ENCODE measurements at regions not wholly inside any gene's neighbourhood (a gene's known extent, or its start where the extent isn't known, plus 50 kb on each side); places are given as distances from the start of the nearest gene placed in this dataset.

DNA sequence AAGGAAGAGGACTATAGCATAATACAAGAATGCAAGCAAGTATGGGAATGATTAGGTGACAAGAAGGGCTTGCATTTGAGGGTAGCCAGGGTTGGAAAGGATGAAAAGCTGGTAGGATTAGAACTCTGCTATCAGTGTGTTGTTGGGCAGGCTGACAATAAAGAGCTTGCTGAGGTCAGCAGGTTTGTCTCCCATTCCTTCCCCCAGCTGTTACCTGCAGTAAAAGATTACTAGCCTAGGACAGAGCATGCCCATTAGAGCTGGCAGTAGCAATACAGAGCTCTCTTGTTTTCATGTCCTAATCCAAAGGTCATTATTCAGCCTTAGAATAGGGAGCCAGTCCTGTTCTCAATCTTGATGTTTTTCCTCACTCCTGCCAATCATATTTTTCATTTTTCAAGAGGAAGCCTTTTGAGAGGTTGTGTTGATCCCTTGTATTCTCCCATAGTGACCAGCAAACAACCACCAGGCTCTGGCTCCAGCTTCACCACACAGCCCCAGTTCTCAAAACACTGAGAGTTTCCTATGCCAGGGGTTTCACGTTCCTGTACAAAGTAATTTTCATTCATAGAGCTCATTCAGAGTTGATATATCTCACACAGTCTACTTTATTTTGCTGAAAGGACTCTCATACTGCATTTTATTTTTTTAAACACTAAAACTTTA lies 71.7 kb downstream of the OR2K2 start:
- no peak for DNase-seq (ENCODE audit: low read depth, low spot score)
- CTCF ChIA-PET: no interaction called here
- BruUV-seq (replicated peaks): no TSS peak

More for the DNA sequence above, 71.7 kb downstream of the OR2K2 start:
- Histone ChIP-seq H3K9me2 (ENCODE audit: insufficient read depth) (no peaks in the 10 kb centered on the region), H3K4me2 (ENCODE audit: low read length) (no peak overlapping the region), H3K4me1 (ENCODE audit: control insufficient read depth in 1 of 2, insufficient read depth in 2 of 2, low read length in 2 of 2) (no peaks in the 10 kb centered on the region), H4K20me1 (ENCODE audit: insufficient read depth) (no peaks in the 10 kb centered on the region), H2AFZ (ENCODE audit: low read depth, low read length, poor library complexity, severe bottlenecking) (no peak overlapping the region), H3K9me3 (ENCODE audit: control insufficient read depth in 1 of 2, insufficient read depth in 1 of 2, low read depth in 1 of 2, low read length in 2 of 2) (no peaks in the 10 kb centered on the region), H3K36me3 (ENCODE audit: control insufficient read depth in 1 of 2, insufficient read depth in 2 of 2, low read length in 2 of 2) (no peaks in the 10 kb centered on the region), H3K9ac (ENCODE audit: low read length) (no peak overlapping the region), H3K79me2 (ENCODE audit: insufficient read depth, low read length) (no peaks in the 10 kb centered on the region), H3K4me3 (replicated peaks in 1 of 2; ENCODE audit: low read depth in 1 of 2, low read length in 2 of 2) (no peak overlapping the region), H3K27ac (ENCODE audit: low read depth, low read length) (no peak overlapping the region), H3K27me3 (ENCODE audit: insufficient read depth, low read length) (no peaks in the 10 kb centered on the region)
- TF ChIP-seq FOSL1 (IDR thresholded peaks at IDR 0.05; ENCODE audit: low read depth) (no peak), ELF1 (IDR thresholded peaks at IDR 0.05; ENCODE audit: borderline replicate concordance, low read depth) (no peak), ZFX (IDR thresholded peaks at IDR 0.05) (no peak), POLR2AphosphoS5 (IDR thresholded peaks at IDR 0.05; ENCODE audit: low read depth, low read length) (no peak), ATF3 (IDR thresholded peaks at IDR 0.05) (no peak), YY1 (IDR thresholded peaks at IDR 0.05; ENCODE audit: extremely low read depth, insufficient replicate concordance, low read depth, low read length) (no peak), SIN3A (IDR thresholded peaks at IDR 0.05; ENCODE audit: low read depth) (no peak), ZNF274 (IDR thresholded peaks at IDR 0.05; ENCODE audit: low read depth, low read length) (no peak), ZBTB33 (IDR thresholded peaks at IDR 0.05; ENCODE audit: extremely low read depth, insufficient replicate concordance, low read length) (no peak), RAD21 (IDR thresholded peaks at IDR 0.05; ENCODE audit: low read depth) (no peak)
- TF ChIP-seq, protein P1, sequence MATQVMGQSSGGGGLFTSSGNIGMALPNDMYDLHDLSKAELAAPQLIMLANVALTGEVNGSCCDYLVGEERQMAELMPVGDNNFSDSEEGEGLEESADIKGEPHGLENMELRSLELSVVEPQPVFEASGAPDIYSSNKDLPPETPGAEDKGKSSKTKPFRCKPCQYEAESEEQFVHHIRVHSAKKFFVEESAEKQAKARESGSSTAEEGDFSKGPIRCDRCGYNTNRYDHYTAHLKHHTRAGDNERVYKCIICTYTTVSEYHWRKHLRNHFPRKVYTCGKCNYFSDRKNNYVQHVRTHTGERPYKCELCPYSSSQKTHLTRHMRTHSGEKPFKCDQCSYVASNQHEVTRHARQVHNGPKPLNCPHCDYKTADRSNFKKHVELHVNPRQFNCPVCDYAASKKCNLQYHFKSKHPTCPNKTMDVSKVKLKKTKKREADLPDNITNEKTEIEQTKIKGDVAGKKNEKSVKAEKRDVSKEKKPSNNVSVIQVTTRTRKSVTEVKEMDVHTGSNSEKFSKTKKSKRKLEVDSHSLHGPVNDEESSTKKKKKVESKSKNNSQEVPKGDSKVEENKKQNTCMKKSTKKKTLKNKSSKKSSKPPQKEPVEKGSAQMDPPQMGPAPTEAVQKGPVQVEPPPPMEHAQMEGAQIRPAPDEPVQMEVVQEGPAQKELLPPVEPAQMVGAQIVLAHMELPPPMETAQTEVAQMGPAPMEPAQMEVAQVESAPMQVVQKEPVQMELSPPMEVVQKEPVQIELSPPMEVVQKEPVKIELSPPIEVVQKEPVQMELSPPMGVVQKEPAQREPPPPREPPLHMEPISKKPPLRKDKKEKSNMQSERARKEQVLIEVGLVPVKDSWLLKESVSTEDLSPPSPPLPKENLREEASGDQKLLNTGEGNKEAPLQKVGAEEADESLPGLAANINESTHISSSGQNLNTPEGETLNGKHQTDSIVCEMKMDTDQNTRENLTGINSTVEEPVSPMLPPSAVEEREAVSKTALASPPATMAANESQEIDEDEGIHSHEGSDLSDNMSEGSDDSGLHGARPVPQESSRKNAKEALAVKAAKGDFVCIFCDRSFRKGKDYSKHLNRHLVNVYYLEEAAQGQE (IDR thresholded peaks at IDR 0.05; ENCODE audit: low read depth): no peak
- intact Hi-C loops (cut with micrococcal nuclease): no loop called here
- RAD21 ChIA-PET (ENCODE audit: low non-redundant PET in 1 of 2, low total read pairs in 2 of 2, uncharacterized antibody in 2 of 2, unreplicated experiment in 2 of 2): no interaction called here
- no peak for ATAC-seq
- POLR2A ChIA-PET: no interaction called here

Measured in HCT116 (cell line).